ENCODE measurements at regions not wholly inside any gene's neighbourhood (a gene's known extent, or its start where the extent isn't known, plus 50 kb on each side); places are given as distances from the start of the nearest gene placed in this dataset.

DNA sequence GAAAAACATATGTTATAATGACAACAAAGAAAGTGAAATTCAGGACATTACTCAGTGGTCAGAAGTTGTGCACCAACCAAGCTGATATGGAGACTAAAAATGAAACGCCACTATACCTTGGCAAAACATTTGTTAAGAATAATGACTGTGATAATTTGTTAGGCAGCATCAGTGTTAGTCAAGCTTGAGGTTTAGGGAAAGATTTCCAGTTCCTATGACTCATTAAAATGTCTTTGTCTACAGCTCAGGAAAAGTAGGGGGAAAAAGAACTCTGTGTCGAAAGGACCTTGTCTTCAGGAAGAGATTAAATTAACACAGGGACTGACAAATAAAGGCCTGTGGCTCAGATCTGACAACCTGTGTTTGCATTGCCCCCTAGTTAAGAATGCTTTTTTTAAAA lies 764.1 kb upstream of the SLITRK6 start:
- no peaks in the 10 kb centered on the region for H3K4me1 ChIP-seq (ENCODE audit: control insufficient read depth in 5 of 5, insufficient read depth in 5 of 5, low read length in 5 of 5)
- no peaks in the 10 kb centered on the region for H3K27me3 ChIP-seq (ENCODE audit: control insufficient read depth in 3 of 3, insufficient read depth in 3 of 3, low read length in 2 of 3)
- no peaks in the 10 kb centered on the region for H3K36me3 ChIP-seq (ENCODE audit: control insufficient read depth in 4 of 4, insufficient read depth in 4 of 4, low read length in 4 of 4)
- no peak overlapping the region for H3K4me3 ChIP-seq
- H3K9me3 ChIP-seq (ENCODE audit: control insufficient read depth in 4 of 4, insufficient read depth in 3 of 4, low read length in 3 of 4), result no peaks in the 10 kb centered on the region
- WGBS, 2 donors, result 53 to 75% methylated on average over 2 of the region's 2 CpGs
- DNase-seq, result no peak
- TF ChIP-seq, protein P1, sequence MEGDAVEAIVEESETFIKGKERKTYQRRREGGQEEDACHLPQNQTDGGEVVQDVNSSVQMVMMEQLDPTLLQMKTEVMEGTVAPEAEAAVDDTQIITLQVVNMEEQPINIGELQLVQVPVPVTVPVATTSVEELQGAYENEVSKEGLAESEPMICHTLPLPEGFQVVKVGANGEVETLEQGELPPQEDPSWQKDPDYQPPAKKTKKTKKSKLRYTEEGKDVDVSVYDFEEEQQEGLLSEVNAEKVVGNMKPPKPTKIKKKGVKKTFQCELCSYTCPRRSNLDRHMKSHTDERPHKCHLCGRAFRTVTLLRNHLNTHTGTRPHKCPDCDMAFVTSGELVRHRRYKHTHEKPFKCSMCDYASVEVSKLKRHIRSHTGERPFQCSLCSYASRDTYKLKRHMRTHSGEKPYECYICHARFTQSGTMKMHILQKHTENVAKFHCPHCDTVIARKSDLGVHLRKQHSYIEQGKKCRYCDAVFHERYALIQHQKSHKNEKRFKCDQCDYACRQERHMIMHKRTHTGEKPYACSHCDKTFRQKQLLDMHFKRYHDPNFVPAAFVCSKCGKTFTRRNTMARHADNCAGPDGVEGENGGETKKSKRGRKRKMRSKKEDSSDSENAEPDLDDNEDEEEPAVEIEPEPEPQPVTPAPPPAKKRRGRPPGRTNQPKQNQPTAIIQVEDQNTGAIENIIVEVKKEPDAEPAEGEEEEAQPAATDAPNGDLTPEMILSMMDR (IDR thresholded peaks at IDR 0.05; ENCODE audit: control extremely low read depth, extremely low read depth), result no peak
- H3K27ac ChIP-seq (ENCODE audit: low read depth in 1 of 2, low read length in 1 of 2), result no peak overlapping the region
- no peak for ATAC-seq (ENCODE audit: insufficient read depth, low FRiP score)
- no peak overlapping the region for H3K9ac ChIP-seq (ENCODE audit: insufficient read depth in 1 of 2, low read length in 2 of 2)

DNA sequence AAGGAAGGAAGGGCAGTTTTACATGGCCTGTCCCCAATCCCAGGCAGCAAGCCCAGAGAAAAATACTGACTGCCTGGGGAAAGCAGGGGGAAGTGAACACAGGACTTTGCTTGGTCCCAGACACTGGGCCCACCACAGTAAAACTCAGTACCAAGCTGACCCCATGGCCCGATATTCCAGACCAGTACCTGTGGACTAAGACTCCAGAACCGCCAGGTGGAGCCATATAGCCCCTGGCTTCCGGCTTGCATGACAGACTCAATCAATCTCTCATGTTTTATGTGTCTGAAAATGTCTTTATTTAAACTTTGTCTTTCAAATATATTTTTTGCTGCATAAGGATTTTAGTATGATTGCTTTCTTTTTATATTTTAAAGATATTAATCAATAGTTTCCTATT lies 767.9 kb upstream of the SLITRK6 start:
- Histone ChIP-seq H3K27ac (ENCODE audit: low read depth in 1 of 2, low read length in 1 of 2) (no peak overlapping the region), H3K4me3 (no peak overlapping the region), H3K9me3 (ENCODE audit: control insufficient read depth in 4 of 4, insufficient read depth in 3 of 4, low read length in 3 of 4) (no peaks in the 10 kb centered on the region), H3K4me1 (ENCODE audit: control insufficient read depth in 5 of 5, insufficient read depth in 5 of 5, low read length in 5 of 5) (no peaks in the 10 kb centered on the region), H3K27me3 (ENCODE audit: control insufficient read depth in 3 of 3, insufficient read depth in 3 of 3, low read length in 2 of 3) (no peaks in the 10 kb centered on the region), H3K9ac (ENCODE audit: insufficient read depth in 1 of 2, low read length in 2 of 2) (no peak overlapping the region), H3K36me3 (ENCODE audit: control insufficient read depth in 4 of 4, insufficient read depth in 4 of 4, low read length in 4 of 4) (no peaks in the 10 kb centered on the region)
- WGBS, 2 donors, result 88 to 90% methylated on average over 3 of the region's 3 CpGs
- ATAC-seq (ENCODE audit: insufficient read depth, low FRiP score), result no peak
- no peak for DNase-seq
- TF ChIP-seq, protein P1 (IDR thresholded peaks at IDR 0.05; ENCODE audit: control extremely low read depth, extremely low read depth), result no peak

DNA sequence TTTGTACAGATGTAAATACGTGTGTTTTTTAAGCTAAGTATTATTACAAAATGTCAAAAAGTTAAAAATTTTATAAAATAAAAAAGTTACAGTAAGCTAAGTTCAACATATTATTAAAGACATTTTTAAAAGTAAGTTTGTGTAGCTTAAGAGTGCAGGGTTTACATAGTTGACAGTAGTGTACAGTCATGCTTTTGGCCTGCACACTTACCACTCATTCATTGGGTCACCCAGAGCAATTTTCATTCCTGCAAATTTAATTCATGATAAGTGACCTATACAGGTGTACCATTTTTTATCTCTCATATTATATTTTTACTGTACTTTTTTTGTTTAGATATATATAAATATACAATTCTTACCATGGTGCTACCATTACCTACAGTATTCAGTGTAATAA lies 769.9 kb upstream of the SLITRK6 start:
- Histone ChIP-seq H3K9me3 (ENCODE audit: control insufficient read depth in 4 of 4, insufficient read depth in 3 of 4, low read length in 3 of 4) (no peaks in the 10 kb centered on the region), H3K27ac (ENCODE audit: low read depth in 1 of 2, low read length in 1 of 2) (no peak overlapping the region), H3K27me3 (ENCODE audit: control insufficient read depth in 3 of 3, insufficient read depth in 3 of 3, low read length in 2 of 3) (no peaks in the 10 kb centered on the region), H3K9ac (ENCODE audit: insufficient read depth in 1 of 2, low read length in 2 of 2) (no peak overlapping the region), H3K36me3 (ENCODE audit: control insufficient read depth in 4 of 4, insufficient read depth in 4 of 4, low read length in 4 of 4) (no peaks in the 10 kb centered on the region), H3K4me3 (no peak overlapping the region), H3K4me1 (ENCODE audit: control insufficient read depth in 5 of 5, insufficient read depth in 5 of 5, low read length in 5 of 5) (no peaks in the 10 kb centered on the region)
- TF ChIP-seq, protein P1 (IDR thresholded peaks at IDR 0.05; ENCODE audit: control extremely low read depth, extremely low read depth), result no peak
- ATAC-seq (ENCODE audit: insufficient read depth, low FRiP score) (no peak), DNase-seq (no peak)
- 87 to 90% methylated on average over 1 of the region's 1 CpG for WGBS, 2 donors

DNA sequence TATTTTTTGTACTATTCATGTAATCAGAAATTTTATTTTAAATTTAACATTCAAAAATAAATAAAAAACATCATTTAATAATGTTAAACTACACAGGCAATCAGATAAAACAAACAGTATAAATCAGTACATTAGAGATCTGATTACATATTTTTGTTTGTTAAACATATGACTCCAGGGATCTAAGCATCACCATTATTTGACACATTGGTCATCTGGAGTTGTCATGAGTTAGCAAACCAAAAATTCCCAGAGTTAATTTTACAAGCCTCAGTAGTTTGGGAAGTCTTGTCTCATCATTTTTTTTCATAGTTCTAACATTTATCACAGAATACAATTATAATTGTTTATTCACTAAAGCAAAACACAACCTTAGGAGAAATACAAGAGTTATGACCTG lies 770.8 kb upstream of the SLITRK6 start:
- Histone ChIP-seq H3K27me3 (ENCODE audit: control insufficient read depth in 3 of 3, insufficient read depth in 3 of 3, low read length in 2 of 3) (no peaks in the 10 kb centered on the region), H3K4me3 (no peak overlapping the region), H3K36me3 (ENCODE audit: control insufficient read depth in 4 of 4, insufficient read depth in 4 of 4, low read length in 4 of 4) (no peaks in the 10 kb centered on the region), H3K9ac (ENCODE audit: insufficient read depth in 1 of 2, low read length in 2 of 2) (no peak overlapping the region), H3K4me1 (ENCODE audit: control insufficient read depth in 5 of 5, insufficient read depth in 5 of 5, low read length in 5 of 5) (no peaks in the 10 kb centered on the region), H3K9me3 (ENCODE audit: control insufficient read depth in 4 of 4, insufficient read depth in 3 of 4, low read length in 3 of 4) (no peaks in the 10 kb centered on the region), H3K27ac (ENCODE audit: low read depth in 1 of 2, low read length in 1 of 2) (no peak overlapping the region)
- ATAC-seq (ENCODE audit: insufficient read depth, low FRiP score) (no peak), DNase-seq (no peak)
- TF ChIP-seq, protein P1 (IDR thresholded peaks at IDR 0.05; ENCODE audit: control extremely low read depth, extremely low read depth), result no peak
